Ovary (tissue), 7 donors: ENCODE measurements at regions not wholly inside any gene's neighbourhood (a gene's known extent, or its start where the extent isn't known, plus 50 kb on each side); places are given as distances from the start of the nearest gene placed in this dataset.

Experiments used
- DNase-seq, 5 donors: peaks; one replicate each; pipeline ENCODE4 v3.0.0-alpha.2; 2019 to 2020
- H3K27ac ChIP-seq, 2 donors: fragments of 200-600 bp; one replicate each; pipeline versions ENCODE4 v1.5.1 to v1.8.0; 2019 to 2022
- H3K27me3 ChIP-seq: fragments of 200-600 bp; one replicate; pipeline ENCODE4 v1.8.0; 2022
- H3K36me3 ChIP-seq: fragments of 200-600 bp; sonication (generic); one replicate; pipeline ENCODE4 v1.5.1; 2019
- H3K4me1 ChIP-seq: one replicate; pipeline ENCODE4 v1.8.1; 2013; ENCODE audit warnings: mild to moderate bottlenecking, moderate library complexity; ENCODE audit not compliant: insufficient read depth
- H3K4me3 ChIP-seq: fragments of 200-600 bp; sonication (generic); one replicate; pipeline ENCODE4 v1.5.1; 2017
- H3K9me3 ChIP-seq, 2 donors: fragments of 200-600 bp in 1 of 2; sonication (generic) in 1 of 2; one replicate each; pipeline versions ENCODE4 v1.5.1 to v1.8.1; 2013 to 2019; ENCODE audit warnings: mild to moderate bottlenecking in 1 of 2, moderate library complexity in 1 of 2
- CTCF ChIP-seq, 3 donors: fragments of 450-650 bp in 2 of 3; fragments of 200-600 bp in 1 of 3; IDR thresholded peaks; one replicate each; pipeline versions ENCODE4 v1.5.1 to v1.8.0; 2016 to 2022; ENCODE audit warnings: antibody characterized with exemption in 3 of 3, mild to moderate bottlenecking in 1 of 3
- EP300 ChIP-seq: sonication (generic); formaldehyde crosslinking; IDR thresholded peaks from one replicate; pipeline ENCODE4 v1.6.1; 2017; ENCODE audit warnings: antibody characterized with exemption
- POLR2A ChIP-seq: fragments of 450-650 bp; IDR thresholded peaks from one replicate; pipeline ENCODE4 v1.6.1; 2017; ENCODE audit warnings: antibody characterized with exemption, mild to moderate bottlenecking, moderate library complexity
- WGBS, 3 donors: extraction: QIAGEN DNeasy Blood & Tissue Kit in 1 of 3; methylation state at CpG; one replicate each; pipeline versions ENCODE4 v1.1.5 to v1.1.7; 2013 to 2017; 5-methylcytosine and 5-hydroxymethylcytosine counted together
- intact Hi-C, 4 donors: fragments of 100-400 bp; cut with DNase I; formaldehyde crosslinking; loops; one replicate each; pipeline versions ENCODE4 v1.11.0 to v1.15.1; 2022 to 2023
- donor health status: DM: no; HTN: no; CAD: no; lungs with moderate emphysema.
- donor health status: DM: no; HTN: no; CAD: no.
- donor health status: Bipolar disorder and iron deficiency.
- donor health status: DM: no; HTN: no; CAD: no.
- donor health status: DM: yes; HTN: yes; CAD: no.

- no peaks in the 10 kb centered on the region for H3K36me3 ChIP-seq
- no peak for DNase-seq
- H3K4me3 ChIP-seq, result no peak overlapping the region
- intact Hi-C loops, result no loop called here
- no peak overlapping the region for H3K27ac ChIP-seq
- no peaks in the 10 kb centered on the region for H3K9me3 ChIP-seq
- WGBS, 3 donors, result 94 to 97% (median 97%) methylated on average over 3 of the region's 3 CpGs
- no peaks in the 10 kb centered on the region for H3K4me1 ChIP-seq
- no peaks in the 10 kb centered on the region for H3K27me3 ChIP-seq
- TF ChIP-seq CTCF (IDR thresholded peaks at IDR 0.05), result no peak
- TF ChIP-seq EP300, result no peak
- no peak for TF ChIP-seq POLR2A
These were observed 241.7 kb upstream of the PMEPA1 start for GRCh38 chr20:57951549-57951948.

GRCh38 chr20:57950764-57951485, 241.1 kb upstream of the PMEPA1 start:
- Histone ChIP-seq H3K4me3 (no peak overlapping the region), H3K4me1 (no peaks in the 10 kb centered on the region), H3K9me3 (no peaks in the 10 kb centered on the region), H3K27me3 (no peaks in the 10 kb centered on the region), H3K36me3 (no peaks in the 10 kb centered on the region), H3K27ac (no peak overlapping the region)
- 63 to 74% (median 67%) methylated on average over 14 of the region's 14 CpGs for WGBS, 3 donors
- TF ChIP-seq POLR2A (no peak), EP300 (no peak), CTCF (IDR thresholded peaks at IDR 0.05) (no peak)
- DNase-seq, result no peak
- intact Hi-C loops, result no loop called here

GRCh38 chr20:57948180-57948955, 238.6 kb upstream of the PMEPA1 start:
- TF ChIP-seq EP300 (no peak), CTCF (IDR thresholded peaks at IDR 0.05) (no peak), POLR2A (no peak)
- no peak for DNase-seq
- 84 to 89% (median 89%) methylated on average over 9 of the region's 9 CpGs for WGBS, 3 donors

GRCh38 chr20:57947421-57948179, 237.8 kb upstream of the PMEPA1 start:
- Histone ChIP-seq H3K36me3 (no peaks in the 10 kb centered on the region), H3K9me3 (no peaks in the 10 kb centered on the region), H3K27ac (no peak overlapping the region), H3K27me3 (no peaks in the 10 kb centered on the region), H3K4me3 (no peak overlapping the region), H3K4me1 (no peaks in the 10 kb centered on the region)
- WGBS, 3 donors, result 57 to 61% (median 60%) methylated on average over 16 of the region's 16 CpGs
- intact Hi-C loops, result no loop called here
- no peak for DNase-seq
- TF ChIP-seq EP300 (no peak), CTCF (IDR thresholded peaks at IDR 0.05) (no peak), POLR2A (no peak)

More at GRCh38 chr20:57948180-57948955, 238.6 kb upstream of the PMEPA1 start:
- Histone ChIP-seq H3K27ac (no peak overlapping the region), H3K27me3 (no peaks in the 10 kb centered on the region), H3K4me3 (no peak overlapping the region), H3K4me1 (no peaks in the 10 kb centered on the region), H3K9me3 (no peaks in the 10 kb centered on the region), H3K36me3 (no peaks in the 10 kb centered on the region)
- intact Hi-C loops, result no loop called here
